GM06990 (cell line): ENCODE measurements at regions not wholly inside any gene's neighbourhood (a gene's known extent, or its start where the extent isn't known, plus 50 kb on each side); places are given as distances from the start of the nearest gene placed in this dataset.
A peak's percentile ranks its signal among the peaks of the same experiment; 100 is the strongest.

ENCODE experiments used
- DNase-seq: peaks from one replicate; pipeline ENCODE4 v3.0.0-alpha.2; 2011; ENCODE audit not compliant: insufficient read length; ENCODE audit errors: extremely low read depth
- H3K27me3 ChIP-seq: replicated peaks from 2 replicates; pipeline ENCODE4 v1.6.0; 2011; ENCODE audit warnings: low read length; ENCODE audit not compliant: control insufficient read depth, insufficient read depth
- H3K36me3 ChIP-seq: 2 replicates; pipeline ENCODE4 v1.5.1; 2011; ENCODE audit warnings: low read length; ENCODE audit not compliant: control insufficient read depth, insufficient read depth
- H3K4me3 ChIP-seq: replicated peaks from 2 replicates; pipeline ENCODE4 v1.5.1; 2011; ENCODE audit warnings: low read depth, mild to moderate bottlenecking, control low read depth, low read length
- CTCF ChIP-seq: IDR thresholded peaks from 2 replicates; pipeline ENCODE4 v1.5.1; 2011; ENCODE audit warnings: low read length, control low read depth, mild to moderate bottlenecking, inconsistent platforms; ENCODE audit not compliant: insufficient read depth, poor library complexity, severe bottlenecking

GRCh38 chr2:195561116-195561921, 95.7 kb upstream of the SLC39A10 start:
- H3K4me3 ChIP-seq = no peak overlapping the region; the same call in 1 of the 2 replicates
- TF ChIP-seq CTCF = no peak
- no peaks in the 10 kb centered on the region for H3K36me3 ChIP-seq
- DNase-seq = peak; percentile 63
- no peaks in the 10 kb centered on the region for H3K27me3 ChIP-seq

GRCh38 chr2:195560209-195560895, 96.7 kb upstream of the SLC39A10 start:
- Histone ChIP-seq H3K4me3 (no peak overlapping the region), H3K36me3 (no peaks in the 10 kb centered on the region), H3K27me3 (no peaks in the 10 kb centered on the region)
- no peak for TF ChIP-seq CTCF
- no peak for DNase-seq

GRCh38 chr2:195559431-195559914, 97.6 kb upstream of the SLC39A10 start:
- DNase-seq = peak; percentile 85
- TF ChIP-seq CTCF = no peak
- no peaks in the 10 kb centered on the region for H3K36me3 ChIP-seq
- no peak overlapping the region for H3K4me3 ChIP-seq
- H3K27me3 ChIP-seq = no peaks in the 10 kb centered on the region

- TF ChIP-seq CTCF = no peak
- no peak overlapping the region for H3K4me3 ChIP-seq
- no peaks in the 10 kb centered on the region for H3K36me3 ChIP-seq
- no peaks in the 10 kb centered on the region for H3K27me3 ChIP-seq
- DNase-seq = no peak
These were observed 101.1 kb upstream of the SLC39A10 start for GRCh38 chr2:195555971-195556370.

- Histone ChIP-seq H3K36me3 (no peaks in the 10 kb centered on the region), H3K27me3 (no peaks in the 10 kb centered on the region), H3K4me3 (no peak overlapping the region)
- TF ChIP-seq CTCF = no peak
- no peak for DNase-seq
These were observed 104.4 kb upstream of the SLC39A10 start for GRCh38 chr2:195552581-195552980.
